ENCODE measurements at regions not wholly inside any gene's neighbourhood (a gene's known extent, or its start where the extent isn't known, plus 50 kb on each side); places are given as distances from the start of the nearest gene placed in this dataset.
A peak's percentile ranks its signal among the peaks of the same experiment; 100 is the strongest.

DNA sequence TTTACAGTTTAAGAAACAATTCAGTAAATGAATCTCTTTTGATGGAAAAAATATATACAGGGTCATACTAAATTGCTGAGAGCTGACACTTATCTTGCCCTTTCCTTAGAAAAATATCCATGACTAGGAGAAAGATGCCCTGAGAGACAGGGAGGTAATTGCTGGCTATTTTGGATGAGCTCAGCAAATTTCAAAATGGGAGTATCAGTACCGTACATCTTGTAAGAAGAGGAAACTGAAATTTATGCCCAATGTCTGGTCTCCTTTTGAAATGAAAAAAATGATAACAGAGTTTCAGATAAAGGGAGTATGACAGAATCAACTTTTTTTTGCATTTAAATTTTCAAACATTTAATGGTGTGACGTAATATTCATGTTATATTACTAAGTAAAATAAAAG lies 415.8 kb upstream of the CDH10 start:
- no peaks in the 10 kb centered on the region for H3K4me1 ChIP-seq
- FAIRE-seq: no peak
- 56% methylated on average over 2 of the region's 2 CpGs for WGBS (ENCODE audit: missing lambda C conversion rate)
- no peak overlapping the region for H3K4me2 ChIP-seq
- ChIA-PET POLR2A (no interaction called here), CTCF (no interaction called here)
- no peak for ATAC-seq
- H3K4me3 ChIP-seq: no peak overlapping the region
- no peaks in the 10 kb centered on the region for H3K9me3 ChIP-seq
- TF ChIP-seq, protein P1, sequence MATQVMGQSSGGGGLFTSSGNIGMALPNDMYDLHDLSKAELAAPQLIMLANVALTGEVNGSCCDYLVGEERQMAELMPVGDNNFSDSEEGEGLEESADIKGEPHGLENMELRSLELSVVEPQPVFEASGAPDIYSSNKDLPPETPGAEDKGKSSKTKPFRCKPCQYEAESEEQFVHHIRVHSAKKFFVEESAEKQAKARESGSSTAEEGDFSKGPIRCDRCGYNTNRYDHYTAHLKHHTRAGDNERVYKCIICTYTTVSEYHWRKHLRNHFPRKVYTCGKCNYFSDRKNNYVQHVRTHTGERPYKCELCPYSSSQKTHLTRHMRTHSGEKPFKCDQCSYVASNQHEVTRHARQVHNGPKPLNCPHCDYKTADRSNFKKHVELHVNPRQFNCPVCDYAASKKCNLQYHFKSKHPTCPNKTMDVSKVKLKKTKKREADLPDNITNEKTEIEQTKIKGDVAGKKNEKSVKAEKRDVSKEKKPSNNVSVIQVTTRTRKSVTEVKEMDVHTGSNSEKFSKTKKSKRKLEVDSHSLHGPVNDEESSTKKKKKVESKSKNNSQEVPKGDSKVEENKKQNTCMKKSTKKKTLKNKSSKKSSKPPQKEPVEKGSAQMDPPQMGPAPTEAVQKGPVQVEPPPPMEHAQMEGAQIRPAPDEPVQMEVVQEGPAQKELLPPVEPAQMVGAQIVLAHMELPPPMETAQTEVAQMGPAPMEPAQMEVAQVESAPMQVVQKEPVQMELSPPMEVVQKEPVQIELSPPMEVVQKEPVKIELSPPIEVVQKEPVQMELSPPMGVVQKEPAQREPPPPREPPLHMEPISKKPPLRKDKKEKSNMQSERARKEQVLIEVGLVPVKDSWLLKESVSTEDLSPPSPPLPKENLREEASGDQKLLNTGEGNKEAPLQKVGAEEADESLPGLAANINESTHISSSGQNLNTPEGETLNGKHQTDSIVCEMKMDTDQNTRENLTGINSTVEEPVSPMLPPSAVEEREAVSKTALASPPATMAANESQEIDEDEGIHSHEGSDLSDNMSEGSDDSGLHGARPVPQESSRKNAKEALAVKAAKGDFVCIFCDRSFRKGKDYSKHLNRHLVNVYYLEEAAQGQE (IDR thresholded peaks at IDR 0.05): no peak
- peak; percentile 74 for TF ChIP-seq MAFK (IDR thresholded peaks at IDR 0.05; ENCODE audit: partially characterized antibody)
- DNase-seq (ENCODE audit: low read depth in 1 of 2, low spot score in 1 of 2): no peak
- no peak overlapping the region for H3K27ac ChIP-seq

DNA sequence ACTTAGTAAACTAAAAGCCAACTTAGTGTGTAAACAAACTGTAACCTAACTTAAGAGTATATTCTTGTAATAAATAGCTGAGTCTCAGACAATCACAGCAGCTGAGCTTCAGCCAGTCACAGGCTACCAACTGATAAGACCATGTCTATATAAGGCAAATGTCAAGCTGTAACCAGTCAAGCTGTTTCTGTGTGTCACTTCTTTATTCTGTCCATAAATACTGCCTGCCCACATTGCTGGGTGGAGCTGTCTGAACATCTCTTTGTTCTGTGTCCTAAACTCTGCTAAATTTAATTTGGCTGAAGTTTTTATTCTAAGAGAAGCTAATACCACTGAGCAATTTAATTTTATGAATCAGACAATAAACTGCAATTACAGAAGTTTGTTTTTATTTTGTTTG lies 412.1 kb upstream of the CDH10 start:
- POLR2A ChIA-PET: no interaction called here
- CTCF ChIA-PET: no interaction called here
- ATAC-seq (no peak), FAIRE-seq (no peak), DNase-seq (ENCODE audit: low read depth in 1 of 2, low spot score in 1 of 2) (peak in 1 of 2 experiments; percentile 1)
- Histone ChIP-seq H3K4me3 (no peak overlapping the region), H3K4me1 (no peaks in the 10 kb centered on the region), H3K9me3 (no peaks in the 10 kb centered on the region), H3K4me2 (no peak overlapping the region), H3K27ac (no peak overlapping the region)
- no peak for TF ChIP-seq CHD4 (IDR thresholded peaks at IDR 0.05; ENCODE audit: borderline replicate concordance)
- no peak for TF ChIP-seq GATA3 (IDR thresholded peaks at IDR 0.05; ENCODE audit: borderline replicate concordance)
- no peak for TF ChIP-seq POLR2AphosphoS2 (conservative IDR thresholded peaks at IDR 0.05; ENCODE audit: low read length)
- TF ChIP-seq BHLHE40 (IDR thresholded peaks at IDR 0.05; ENCODE audit: low read depth, low read length): no peak

DNA sequence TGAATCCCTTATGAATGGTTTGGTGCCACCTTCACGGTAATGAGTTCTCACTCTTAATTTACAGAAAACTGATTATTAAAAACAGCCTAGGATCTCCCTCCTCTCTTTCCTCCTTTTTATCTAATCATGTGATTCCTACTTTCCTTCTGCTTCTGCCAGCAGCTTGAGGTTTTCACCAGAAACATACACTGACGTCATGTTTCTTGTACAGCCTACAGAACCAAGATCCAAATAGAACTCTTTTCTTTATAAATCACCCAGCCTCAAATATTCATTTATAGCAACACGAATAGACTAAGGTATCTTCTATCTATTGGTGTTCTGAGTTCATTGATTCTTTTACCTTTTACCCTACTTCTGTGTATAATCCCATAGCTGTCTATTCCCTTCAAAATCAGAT lies 388.9 kb upstream of the CDH10 start:
- WGBS (ENCODE audit: missing lambda C conversion rate): 29% methylated on average over 3 of the region's 3 CpGs
- CTCF ChIA-PET: no interaction called here
- FAIRE-seq: no peak

More for the DNA sequence above, 388.9 kb upstream of the CDH10 start:
- Histone ChIP-seq H3K27ac (no peak overlapping the region), H3K9me3 (no peaks in the 10 kb centered on the region), H3K4me1 (no peaks in the 10 kb centered on the region), H3K4me2 (no peak overlapping the region), H3K4me3 (no peak overlapping the region)
- POLR2A ChIA-PET: no interaction called here
- ATAC-seq (no peak), DNase-seq (ENCODE audit: low read depth in 1 of 2, low spot score in 1 of 2) (no peak)
- TF ChIP-seq, protein P2, sequence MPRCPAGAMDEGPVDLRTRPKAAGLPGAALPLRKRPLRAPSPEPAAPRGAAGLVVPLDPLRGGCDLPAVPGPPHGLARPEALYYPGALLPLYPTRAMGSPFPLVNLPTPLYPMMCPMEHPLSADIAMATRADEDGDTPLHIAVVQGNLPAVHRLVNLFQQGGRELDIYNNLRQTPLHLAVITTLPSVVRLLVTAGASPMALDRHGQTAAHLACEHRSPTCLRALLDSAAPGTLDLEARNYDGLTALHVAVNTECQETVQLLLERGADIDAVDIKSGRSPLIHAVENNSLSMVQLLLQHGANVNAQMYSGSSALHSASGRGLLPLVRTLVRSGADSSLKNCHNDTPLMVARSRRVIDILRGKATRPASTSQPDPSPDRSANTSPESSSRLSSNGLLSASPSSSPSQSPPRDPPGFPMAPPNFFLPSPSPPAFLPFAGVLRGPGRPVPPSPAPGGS (IDR thresholded peaks at IDR 0.05): no peak
- TF ChIP-seq, protein P3, sequence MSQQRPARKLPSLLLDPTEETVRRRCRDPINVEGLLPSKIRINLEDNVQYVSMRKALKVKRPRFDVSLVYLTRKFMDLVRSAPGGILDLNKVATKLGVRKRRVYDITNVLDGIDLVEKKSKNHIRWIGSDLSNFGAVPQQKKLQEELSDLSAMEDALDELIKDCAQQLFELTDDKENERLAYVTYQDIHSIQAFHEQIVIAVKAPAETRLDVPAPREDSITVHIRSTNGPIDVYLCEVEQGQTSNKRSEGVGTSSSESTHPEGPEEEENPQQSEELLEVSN (IDR thresholded peaks at IDR 0.05; ENCODE audit: borderline replicate concordance, low read depth): no peak
- TF ChIP-seq, protein P4, sequence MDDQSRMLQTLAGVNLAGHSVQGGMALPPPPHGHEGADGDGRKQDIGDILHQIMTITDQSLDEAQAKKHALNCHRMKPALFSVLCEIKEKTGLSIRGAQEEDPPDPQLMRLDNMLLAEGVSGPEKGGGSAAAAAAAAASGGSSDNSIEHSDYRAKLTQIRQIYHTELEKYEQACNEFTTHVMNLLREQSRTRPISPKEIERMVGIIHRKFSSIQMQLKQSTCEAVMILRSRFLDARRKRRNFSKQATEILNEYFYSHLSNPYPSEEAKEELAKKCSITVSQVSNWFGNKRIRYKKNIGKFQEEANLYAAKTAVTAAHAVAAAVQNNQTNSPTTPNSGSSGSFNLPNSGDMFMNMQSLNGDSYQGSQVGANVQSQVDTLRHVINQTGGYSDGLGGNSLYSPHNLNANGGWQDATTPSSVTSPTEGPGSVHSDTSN (IDR thresholded peaks at IDR 0.05): no peak
- TF ChIP-seq RARB (CRISPR knock-in tag; IDR thresholded peaks at IDR 0.05): no peak
- TF ChIP-seq NPAS2 (CRISPR knock-in tag; IDR thresholded peaks at IDR 0.05; ENCODE audit: borderline replicate concordance): no peak
- no peak for TF ChIP-seq FOXS1 (CRISPR knock-in tag; IDR thresholded peaks at IDR 0.05)
- TF ChIP-seq PHF8 (IDR thresholded peaks at IDR 0.05; ENCODE audit: borderline replicate concordance, low read depth): no peak
- no peak for TF ChIP-seq CHD2 (IDR thresholded peaks at IDR 0.05; ENCODE audit: low read length, partially characterized antibody)
- TF ChIP-seq EP300 (IDR thresholded peaks at IDR 0.05): no peak
- TF ChIP-seq KDM1A (IDR thresholded peaks at IDR 0.05; ENCODE audit: low read depth): no peak
- TF ChIP-seq, protein P5, sequence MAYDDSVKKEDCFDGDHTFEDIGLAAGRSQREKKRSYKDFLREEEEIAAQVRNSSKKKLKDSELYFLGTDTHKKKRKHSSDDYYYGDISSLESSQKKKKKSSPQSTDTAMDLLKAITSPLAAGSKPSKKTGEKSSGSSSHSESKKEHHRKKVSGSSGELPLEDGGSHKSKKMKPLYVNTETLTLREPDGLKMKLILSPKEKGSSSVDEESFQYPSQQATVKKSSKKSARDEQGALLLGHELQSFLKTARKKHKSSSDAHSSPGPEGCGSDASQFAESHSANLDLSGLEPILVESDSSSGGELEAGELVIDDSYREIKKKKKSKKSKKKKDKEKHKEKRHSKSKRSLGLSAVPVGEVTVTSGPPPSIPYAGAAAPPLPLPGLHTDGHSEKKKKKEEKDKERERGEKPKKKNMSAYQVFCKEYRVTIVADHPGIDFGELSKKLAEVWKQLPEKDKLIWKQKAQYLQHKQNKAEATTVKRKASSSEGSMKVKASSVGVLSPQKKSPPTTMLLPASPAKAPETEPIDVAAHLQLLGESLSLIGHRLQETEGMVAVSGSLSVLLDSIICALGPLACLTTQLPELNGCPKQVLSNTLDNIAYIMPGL (CRISPR knock-in tag; IDR thresholded peaks at IDR 0.05; ENCODE audit: borderline replicate concordance): no peak
- no peak for TF ChIP-seq HEYL (CRISPR knock-in tag; IDR thresholded peaks at IDR 0.05)
- TF ChIP-seq NR3C1 (IDR thresholded peaks at IDR 0.05): no peak
- no peak for TF ChIP-seq GATA3 (IDR thresholded peaks at IDR 0.05; ENCODE audit: borderline replicate concordance)
- no peak for TF ChIP-seq ZC3H11A (IDR thresholded peaks at IDR 0.05)
- TF ChIP-seq POLR2A (IDR thresholded peaks at IDR 0.05; ENCODE audit: low read length): no peak
- TF ChIP-seq, protein P6, sequence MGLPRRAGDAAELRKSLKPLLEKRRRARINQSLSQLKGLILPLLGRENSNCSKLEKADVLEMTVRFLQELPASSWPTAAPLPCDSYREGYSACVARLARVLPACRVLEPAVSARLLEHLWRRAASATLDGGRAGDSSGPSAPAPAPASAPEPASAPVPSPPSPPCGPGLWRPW (IDR thresholded peaks at IDR 0.05): no peak
- TF ChIP-seq POLR2AphosphoS2 (conservative IDR thresholded peaks at IDR 0.05; ENCODE audit: low read length): no peak
